ENCODE measurements at regions not wholly inside any gene's neighbourhood (a gene's known extent, or its start where the extent isn't known, plus 50 kb on each side); places are given as distances from the start of the nearest gene placed in this dataset.

DNA sequence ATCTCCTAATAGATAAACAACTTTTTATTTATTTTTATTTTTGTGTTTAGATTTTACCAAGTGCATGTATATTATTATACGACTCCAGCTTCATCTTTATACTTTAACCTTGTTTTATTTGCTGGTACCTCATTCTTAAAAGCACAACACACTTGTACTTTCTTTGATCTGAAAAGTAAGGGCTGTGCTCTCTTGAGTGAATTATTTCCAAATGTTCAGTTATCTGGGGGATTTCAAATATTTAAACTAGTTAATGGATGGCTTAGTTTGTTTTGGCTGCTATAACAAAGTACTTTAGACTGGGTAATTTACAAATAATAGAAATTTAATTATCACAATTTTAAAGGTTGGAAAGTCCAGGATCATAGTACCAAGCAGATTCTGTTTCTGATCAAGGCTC is 1148.2 kb upstream of the PCDH9 start:
- DNase-seq (ENCODE audit: low read depth): no peak
- TF ChIP-seq, protein P1, sequence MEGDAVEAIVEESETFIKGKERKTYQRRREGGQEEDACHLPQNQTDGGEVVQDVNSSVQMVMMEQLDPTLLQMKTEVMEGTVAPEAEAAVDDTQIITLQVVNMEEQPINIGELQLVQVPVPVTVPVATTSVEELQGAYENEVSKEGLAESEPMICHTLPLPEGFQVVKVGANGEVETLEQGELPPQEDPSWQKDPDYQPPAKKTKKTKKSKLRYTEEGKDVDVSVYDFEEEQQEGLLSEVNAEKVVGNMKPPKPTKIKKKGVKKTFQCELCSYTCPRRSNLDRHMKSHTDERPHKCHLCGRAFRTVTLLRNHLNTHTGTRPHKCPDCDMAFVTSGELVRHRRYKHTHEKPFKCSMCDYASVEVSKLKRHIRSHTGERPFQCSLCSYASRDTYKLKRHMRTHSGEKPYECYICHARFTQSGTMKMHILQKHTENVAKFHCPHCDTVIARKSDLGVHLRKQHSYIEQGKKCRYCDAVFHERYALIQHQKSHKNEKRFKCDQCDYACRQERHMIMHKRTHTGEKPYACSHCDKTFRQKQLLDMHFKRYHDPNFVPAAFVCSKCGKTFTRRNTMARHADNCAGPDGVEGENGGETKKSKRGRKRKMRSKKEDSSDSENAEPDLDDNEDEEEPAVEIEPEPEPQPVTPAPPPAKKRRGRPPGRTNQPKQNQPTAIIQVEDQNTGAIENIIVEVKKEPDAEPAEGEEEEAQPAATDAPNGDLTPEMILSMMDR (IDR thresholded peaks at IDR 0.05; ENCODE audit: low read depth, low read length, missing control alignments): no peak
- no peak overlapping the region for H3K4me3 ChIP-seq (ENCODE audit: low read depth, low read length)

DNA sequence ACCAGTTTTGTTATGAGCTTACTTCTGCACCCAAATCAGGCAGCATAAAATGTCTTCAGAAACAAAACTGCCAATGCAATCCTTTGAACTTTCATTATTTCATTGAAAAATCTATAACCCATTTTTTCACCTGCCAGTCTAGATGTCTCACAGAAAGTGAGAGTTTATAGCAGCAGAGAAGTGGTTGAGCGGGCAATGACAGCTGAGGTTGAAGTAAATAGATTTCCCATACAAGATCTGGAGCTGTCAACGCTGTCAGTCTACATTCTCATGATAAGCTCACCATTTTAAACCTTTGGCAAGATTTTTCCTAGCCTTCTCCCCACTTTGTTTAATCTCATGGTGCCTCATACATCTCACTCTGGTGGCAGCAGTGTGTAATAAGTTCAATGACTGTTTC is 1144.9 kb upstream of the PCDH9 start:
- no peak overlapping the region for H3K4me3 ChIP-seq (ENCODE audit: low read depth, low read length)
- DNase-seq (ENCODE audit: low read depth): no peak
- TF ChIP-seq, protein P1 (IDR thresholded peaks at IDR 0.05; ENCODE audit: low read depth, low read length, missing control alignments): no peak

DNA sequence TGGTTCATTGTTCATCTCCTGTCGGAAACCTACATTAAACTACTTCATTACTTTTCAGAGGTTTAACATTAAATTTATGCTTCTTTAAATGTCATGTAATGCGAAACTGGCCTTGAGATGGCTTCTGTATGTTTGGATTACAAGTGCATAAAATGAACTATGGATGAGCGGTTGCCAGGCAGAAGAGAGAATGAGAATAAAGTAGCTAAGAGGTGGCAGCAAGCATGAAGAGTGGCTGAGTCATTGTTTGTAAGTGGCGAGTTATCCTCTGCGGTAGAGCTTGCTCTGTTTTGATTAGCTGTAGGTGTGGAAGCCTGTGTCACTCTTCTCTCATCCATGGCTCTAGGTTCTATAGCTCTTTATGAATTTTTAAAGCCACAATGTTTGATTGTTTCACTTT is 1139.6 kb upstream of the PCDH9 start:
- DNase-seq (ENCODE audit: low read depth): no peak
- no peak overlapping the region for H3K4me3 ChIP-seq (ENCODE audit: low read depth, low read length)
- TF ChIP-seq, protein P1 (IDR thresholded peaks at IDR 0.05; ENCODE audit: low read depth, low read length, missing control alignments): no peak

DNA sequence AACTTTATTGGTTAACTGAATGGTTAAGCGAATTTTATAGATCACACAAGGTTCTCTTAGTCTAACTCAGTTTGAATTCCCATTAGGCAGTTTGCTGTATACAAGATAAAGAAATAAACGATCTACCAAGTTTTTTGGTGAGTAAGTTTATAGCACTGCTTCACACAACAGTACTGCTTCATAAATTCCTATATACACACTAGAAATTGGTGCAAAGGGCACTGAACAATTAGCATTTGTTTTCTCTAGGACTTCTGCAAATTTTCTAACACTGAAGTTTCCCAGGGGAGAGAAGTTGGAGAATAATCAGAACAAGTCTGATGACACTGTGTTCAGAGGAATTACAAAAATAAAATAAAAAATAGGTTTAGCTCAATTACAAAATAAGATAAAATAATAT is 1138.8 kb upstream of the PCDH9 start:
- no peak overlapping the region for H3K4me3 ChIP-seq (ENCODE audit: low read depth, low read length)
- DNase-seq (ENCODE audit: low read depth): no peak
- TF ChIP-seq, protein P1 (IDR thresholded peaks at IDR 0.05; ENCODE audit: low read depth, low read length, missing control alignments): no peak

DNA sequence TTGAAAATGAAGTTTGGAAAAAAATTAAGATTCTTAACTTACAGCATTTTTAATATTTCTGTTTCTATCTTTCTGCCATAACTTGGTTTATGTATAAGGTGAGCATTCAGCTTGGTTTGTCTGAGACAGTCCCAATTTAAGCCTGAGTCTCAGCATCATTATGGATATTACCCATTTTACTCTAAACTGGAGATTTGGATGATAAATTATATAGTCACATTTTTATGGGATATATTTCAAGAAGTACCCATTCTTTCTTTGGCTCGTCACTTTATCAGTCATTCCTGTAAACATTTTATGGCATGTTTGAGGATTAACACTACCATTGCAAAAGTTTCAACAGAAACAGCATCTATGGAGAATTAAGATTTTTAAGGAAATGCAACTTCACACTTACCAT is 1129.0 kb upstream of the PCDH9 start:
- TF ChIP-seq, protein P1 (IDR thresholded peaks at IDR 0.05; ENCODE audit: low read depth, low read length, missing control alignments): no peak
- no peak for DNase-seq (ENCODE audit: low read depth)
- no peak overlapping the region for H3K4me3 ChIP-seq (ENCODE audit: low read depth, low read length)

DNA sequence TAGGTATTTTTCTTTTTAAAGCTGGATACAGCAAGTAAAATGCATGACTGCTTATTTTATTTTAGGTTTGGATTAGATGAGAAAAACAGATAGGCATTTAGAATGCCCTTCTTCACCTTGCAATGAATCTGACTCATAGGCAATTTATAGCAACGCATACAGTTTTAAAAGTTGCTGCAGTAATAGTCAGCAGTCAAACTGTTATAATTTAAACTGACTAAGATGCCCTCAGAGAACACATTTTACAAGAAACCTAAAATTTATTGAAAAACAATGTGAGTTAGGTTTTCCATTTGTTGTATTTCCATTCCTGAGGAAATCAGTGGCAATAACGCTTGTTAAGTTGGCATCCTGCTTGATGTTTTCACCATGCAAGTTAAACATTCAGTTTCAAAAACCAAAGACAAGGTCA is 1128.2 kb upstream of the PCDH9 start:
- no peak overlapping the region for H3K4me3 ChIP-seq (ENCODE audit: low read depth, low read length)
- TF ChIP-seq, protein P1 (IDR thresholded peaks at IDR 0.05; ENCODE audit: low read depth, low read length, missing control alignments): no peak
- no peak for DNase-seq (ENCODE audit: low read depth)

DNA sequence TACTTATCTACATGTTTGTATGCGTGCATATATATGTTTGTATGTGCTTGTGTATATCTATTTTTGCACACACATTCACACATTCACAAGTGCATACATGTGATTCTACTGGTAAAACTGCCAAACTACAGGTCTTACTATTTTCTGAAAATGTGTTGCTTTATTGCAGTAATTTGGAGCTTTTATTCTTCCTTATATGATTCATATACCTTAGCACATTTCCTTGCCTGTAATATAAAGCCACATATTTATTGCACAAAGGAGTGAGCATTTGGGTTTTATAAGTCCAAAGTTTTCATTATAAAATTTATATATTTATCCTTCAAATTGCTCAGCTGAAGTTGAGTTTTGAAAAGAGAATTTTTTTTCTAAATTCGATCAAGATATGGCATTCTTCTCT is 1120.4 kb upstream of the PCDH9 start:
- TF ChIP-seq, protein P1 (IDR thresholded peaks at IDR 0.05; ENCODE audit: low read depth, low read length, missing control alignments): no peak
- no peak for DNase-seq (ENCODE audit: low read depth)
- H3K4me3 ChIP-seq (ENCODE audit: low read depth, low read length): no peak overlapping the region

Measured in GM12864 (cell line).